ENCODE measurements at regions not wholly inside any gene's neighbourhood (a gene's known extent, or its start where the extent isn't known, plus 50 kb on each side); places are given as distances from the start of the nearest gene placed in this dataset.
A peak's percentile ranks its signal among the peaks of the same experiment; 100 is the strongest.

GRCh38 chr7:41093141-41093540 lies 609.7 kb downstream of the INHBA start:
- Histone ChIP-seq H3K4me3 (no peak overlapping the region), H3K36me3 (no peaks in the 10 kb centered on the region), H3K27me3 (no peaks in the 10 kb centered on the region), H3K4me1 (ENCODE audit: low read depth) (no peaks in the 10 kb centered on the region), H3K27ac (no peak overlapping the region), H3K9me3 (ENCODE audit: low read depth) (no peaks in the 10 kb centered on the region)
- no peak for TF ChIP-seq CTCF (IDR thresholded peaks at IDR 0.05; ENCODE audit: low read depth, low read length)
- no peak for DNase-seq (ENCODE audit: low read depth in 1 of 2, low spot score in 1 of 2)

- H3K4me1 ChIP-seq (ENCODE audit: low read depth) = peaks cover 8% of the 10 kb centered on the region
- H3K27ac ChIP-seq = no peak overlapping the region
- no peak overlapping the region for H3K4me3 ChIP-seq
- no peaks in the 10 kb centered on the region for H3K9me3 ChIP-seq (ENCODE audit: low read depth)
- DNase-seq (ENCODE audit: low read depth in 1 of 2, low spot score in 1 of 2) = peak in 1 of 2 donors; percentile 51
- no peaks in the 10 kb centered on the region for H3K27me3 ChIP-seq
- no peaks in the 10 kb centered on the region for H3K36me3 ChIP-seq
- no peak for TF ChIP-seq CTCF (IDR thresholded peaks at IDR 0.05; ENCODE audit: low read depth, low read length)
These were observed 617.6 kb downstream of the INHBA start for GRCh38 chr7:41085244-41085643.

- Histone ChIP-seq H3K9me3 (ENCODE audit: low read depth) (no peaks in the 10 kb centered on the region), H3K4me1 (ENCODE audit: low read depth) (peaks cover 8% of the 10 kb centered on the region), H3K27me3 (no peaks in the 10 kb centered on the region), H3K36me3 (no peaks in the 10 kb centered on the region), H3K4me3 (no peak overlapping the region), H3K27ac (no peak overlapping the region)
- TF ChIP-seq CTCF (IDR thresholded peaks at IDR 0.05; ENCODE audit: low read depth, low read length) = no peak
- no peak for DNase-seq (ENCODE audit: low read depth in 1 of 2, low spot score in 1 of 2)
These were observed 618.5 kb downstream of the INHBA start for GRCh38 chr7:41084381-41084780.

GRCh38 chr7:41069635-41070034 lies 633.3 kb downstream of the INHBA start:
- Histone ChIP-seq H3K36me3 (no peaks in the 10 kb centered on the region), H3K27me3 (no peaks in the 10 kb centered on the region), H3K4me1 (ENCODE audit: low read depth) (no peaks in the 10 kb centered on the region), H3K27ac (no peak overlapping the region), H3K9me3 (ENCODE audit: low read depth) (no peaks in the 10 kb centered on the region), H3K4me3 (no peak overlapping the region)
- no peak for TF ChIP-seq CTCF (IDR thresholded peaks at IDR 0.05; ENCODE audit: low read depth, low read length)
- DNase-seq (ENCODE audit: low read depth in 1 of 2, low spot score in 1 of 2) = no peak

GRCh38 chr7:41067576-41067975 lies 635.3 kb downstream of the INHBA start:
- Histone ChIP-seq H3K9me3 (ENCODE audit: low read depth) (no peaks in the 10 kb centered on the region), H3K36me3 (no peaks in the 10 kb centered on the region), H3K4me3 (no peak overlapping the region), H3K27ac (no peak overlapping the region), H3K4me1 (ENCODE audit: low read depth) (no peaks in the 10 kb centered on the region), H3K27me3 (no peaks in the 10 kb centered on the region)
- no peak for TF ChIP-seq CTCF (IDR thresholded peaks at IDR 0.05; ENCODE audit: low read depth, low read length)
- no peak for DNase-seq (ENCODE audit: low read depth in 1 of 2, low spot score in 1 of 2)

- Histone ChIP-seq H3K4me3 (no peak overlapping the region), H3K36me3 (no peaks in the 10 kb centered on the region), H3K27me3 (no peaks in the 10 kb centered on the region), H3K9me3 (ENCODE audit: low read depth) (no peaks in the 10 kb centered on the region), H3K4me1 (ENCODE audit: low read depth) (no peaks in the 10 kb centered on the region), H3K27ac (no peak overlapping the region)
- DNase-seq (ENCODE audit: low read depth in 1 of 2, low spot score in 1 of 2) = no peak
- no peak for TF ChIP-seq CTCF (IDR thresholded peaks at IDR 0.05; ENCODE audit: low read depth, low read length)
These were observed 637.2 kb downstream of the INHBA start for GRCh38 chr7:41065663-41066062.
